Right atrium auricular region (tissue), 2 donors: ENCODE measurements at regions not wholly inside any gene's neighbourhood (a gene's known extent, or its start where the extent isn't known, plus 50 kb on each side); places are given as distances from the start of the nearest gene placed in this dataset.

ENCODE experiments used
- DNase-seq: peaks from one replicate; pipeline ENCODE4 v3.0.0-alpha.2; 2019; ENCODE audit warnings: low spot score
- H3K27ac ChIP-seq, 2 donors: fragments of 200-600 bp; sonication (generic); 1 replicate in 1 of 2; 2 replicates in 1 of 2; pipeline ENCODE4 v1.5.1; 2016 to 2019
- H3K27me3 ChIP-seq, 2 donors: fragments of 200-600 bp; sonication (generic); one replicate each; pipeline versions ENCODE4 v1.5.1 to v1.6.0; 2017 to 2019
- H3K36me3 ChIP-seq: fragments of 200-600 bp; sonication (generic); one replicate; pipeline ENCODE4 v1.5.1; 2016
- H3K4me1 ChIP-seq, 2 donors: fragments of 200-600 bp; sonication (generic); one replicate each; pipeline versions ENCODE4 v1.5.1 to v1.6.0; 2017 to 2019
- H3K4me3 ChIP-seq, 2 donors: fragments of 200-600 bp; sonication (generic); 1 replicate in 1 of 2; 2 replicates in 1 of 2; pipeline ENCODE4 v1.5.1; 2017 to 2019; ENCODE audit warnings: mild to moderate bottlenecking in 1 of 2, moderate library complexity in 1 of 2
- H3K9me3 ChIP-seq, 2 donors: fragments of 200-600 bp; sonication (generic); one replicate each; pipeline ENCODE4 v1.5.1; 2019
- CTCF ChIP-seq, 2 donors: fragments of 200-600 bp; sonication (generic); IDR thresholded peaks; one replicate each; pipeline ENCODE4 v1.5.1; 2019; ENCODE audit warnings: antibody characterized with exemption in 2 of 2

GRCh38 chr18:78735131-78736014 lies 244.2 kb upstream of the SALL3 start:
- Histone ChIP-seq H3K4me3 (no peak overlapping the region), H3K4me1 (no peaks in the 10 kb centered on the region), H3K27me3 (no peaks in the 10 kb centered on the region), H3K27ac (no peak overlapping the region), H3K9me3 (no peaks in the 10 kb centered on the region), H3K36me3 (no peaks in the 10 kb centered on the region)
- DNase-seq = no peak
- no peak for TF ChIP-seq CTCF (IDR thresholded peaks at IDR 0.05)

- DNase-seq = no peak
- no peak for TF ChIP-seq CTCF (IDR thresholded peaks at IDR 0.05)
Observed at GRCh38 chr18:78736015-78736690, 243.5 kb upstream of the SALL3 start.

GRCh38 chr18:78737006-78737915 lies 242.4 kb upstream of the SALL3 start:
- H3K27me3 ChIP-seq = no peaks in the 10 kb centered on the region
- TF ChIP-seq CTCF (IDR thresholded peaks at IDR 0.05) = no peak
- no peaks in the 10 kb centered on the region for H3K36me3 ChIP-seq
- DNase-seq = no peak
- no peaks in the 10 kb centered on the region for H3K4me1 ChIP-seq
- no peak overlapping the region for H3K27ac ChIP-seq
- no peak overlapping the region for H3K4me3 ChIP-seq
- no peaks in the 10 kb centered on the region for H3K9me3 ChIP-seq

More at GRCh38 chr18:78736015-78736690, 243.5 kb upstream of the SALL3 start:
- Histone ChIP-seq H3K4me1 (no peaks in the 10 kb centered on the region), H3K27ac (no peak overlapping the region), H3K4me3 (no peak overlapping the region), H3K9me3 (no peaks in the 10 kb centered on the region), H3K27me3 (no peaks in the 10 kb centered on the region), H3K36me3 (no peaks in the 10 kb centered on the region)

- no peaks in the 10 kb centered on the region for H3K4me1 ChIP-seq
- H3K4me3 ChIP-seq = no peak overlapping the region
- no peaks in the 10 kb centered on the region for H3K36me3 ChIP-seq
- no peak for TF ChIP-seq CTCF (IDR thresholded peaks at IDR 0.05)
- no peaks in the 10 kb centered on the region for H3K27me3 ChIP-seq
- H3K9me3 ChIP-seq = no peaks in the 10 kb centered on the region
- no peak overlapping the region for H3K27ac ChIP-seq
- DNase-seq = no peak
Observed at GRCh38 chr18:78738076-78738690, 241.4 kb upstream of the SALL3 start.

GRCh38 chr18:78739115-78739514 lies 240.5 kb upstream of the SALL3 start:
- no peaks in the 10 kb centered on the region for H3K9me3 ChIP-seq
- no peak for DNase-seq
- H3K4me3 ChIP-seq = no peak overlapping the region
- no peaks in the 10 kb centered on the region for H3K27me3 ChIP-seq
- H3K36me3 ChIP-seq = no peaks in the 10 kb centered on the region
- no peaks in the 10 kb centered on the region for H3K4me1 ChIP-seq
- H3K27ac ChIP-seq = no peak overlapping the region
- no peak for TF ChIP-seq CTCF (IDR thresholded peaks at IDR 0.05)
